Fibroblast of lung (primary cell): ENCODE measurements at regions not wholly inside any gene's neighbourhood (a gene's known extent, or its start where the extent isn't known, plus 50 kb on each side); places are given as distances from the start of the nearest gene placed in this dataset.
A peak's percentile ranks its signal among the peaks of the same experiment; 100 is the strongest.

Source experiments
- DNase-seq, 2 donors: peaks; one replicate each; pipeline versions ENCODE4 v3.0.0 to v3.0.0-alpha.2; 2010; ENCODE audit warnings: low read depth in 2 of 2
- H2AFZ ChIP-seq: 2 replicates; pipeline ENCODE4 v1.5.1; 2012; ENCODE audit warnings: low read length, control low read depth, inconsistent platforms
- H3K27ac ChIP-seq: 2 replicates; pipeline ENCODE4 v1.5.1; 2011; ENCODE audit warnings: low read length, control low read depth; ENCODE audit not compliant: insufficient read depth
- H3K27me3 ChIP-seq: 2 replicates; pipeline ENCODE4 v1.5.1; 2011; ENCODE audit warnings: mild to moderate bottlenecking, low read length; ENCODE audit not compliant: control insufficient read depth, insufficient read depth
- H3K36me3 ChIP-seq: 2 replicates; pipeline ENCODE4 v1.5.1; 2011; ENCODE audit warnings: low read length; ENCODE audit not compliant: control insufficient read depth, insufficient read depth
- H3K4me1 ChIP-seq: 2 replicates; pipeline ENCODE4 v1.5.1; 2011; ENCODE audit warnings: low read length; ENCODE audit not compliant: control insufficient read depth, insufficient read depth; ENCODE audit errors: extremely low read depth
- H3K4me2 ChIP-seq: 2 replicates; pipeline ENCODE4 v1.5.1; 2011; ENCODE audit warnings: low read length, control low read depth; ENCODE audit not compliant: insufficient read depth; ENCODE audit errors: extremely low read depth
- H3K4me3 ChIP-seq, 4 experiments: fragments of 200-600 bp in 1 of 4; sonication (generic) in 1 of 4; replicated peaks in 1 of 4; 2 replicates each; pipeline ENCODE4 v1.5.1; 2011 to 2016; ENCODE audit warnings: low read length in 4 of 4, low read depth in 3 of 4, mild to moderate bottlenecking in 3 of 4, control low read depth in 2 of 4, inconsistent platforms in 1 of 4, mixed read lengths in 1 of 4; ENCODE audit not compliant: insufficient read depth in 1 of 4; ENCODE audit errors: control extremely low read depth in 1 of 4
- H3K79me2 ChIP-seq: 2 replicates; pipeline ENCODE4 v1.5.1; 2012; ENCODE audit warnings: mild to moderate bottlenecking, low read length, inconsistent platforms; ENCODE audit not compliant: control insufficient read depth, insufficient read depth
- H3K9ac ChIP-seq: 2 replicates; pipeline ENCODE4 v1.5.1; 2011; ENCODE audit warnings: mild to moderate bottlenecking, low read length, control low read depth; ENCODE audit not compliant: insufficient read depth
- H3K9me3 ChIP-seq: 2 replicates; pipeline ENCODE4 v1.5.1; 2012; ENCODE audit warnings: low read depth, low read length; ENCODE audit not compliant: control insufficient read depth, insufficient read depth
- H4K20me1 ChIP-seq: 2 replicates; pipeline ENCODE4 v1.5.1; 2011; ENCODE audit warnings: low read length; ENCODE audit not compliant: control insufficient read depth, insufficient read depth; ENCODE audit errors: extremely low read depth
- CTCF ChIP-seq, 2 donors: IDR thresholded peaks in 1 of 2; conservative IDR thresholded peaks in 1 of 2; 1 replicate in 1 of 2; 2 replicates in 1 of 2; pipeline ENCODE4 v1.5.1; 2011 to 2012; ENCODE audit warnings: low read length in 2 of 2, control low read depth in 1 of 2, inconsistent platforms in 1 of 2, low read depth in 1 of 2, mild to moderate bottlenecking in 1 of 2
- EZH2 ChIP-seq: IDR thresholded peaks from 2 replicates; pipeline ENCODE4 v1.5.1; 2012; ENCODE audit warnings: low read length, control low read depth, mild to moderate bottlenecking; ENCODE audit errors: missing control alignments

GRCh38 chr7:32179567-32179966 is 109.4 kb upstream of the PDE1C start:
- H3K9me3 ChIP-seq: no peaks in the 10 kb centered on the region
- no peaks in the 10 kb centered on the region for H3K79me2 ChIP-seq
- no peaks in the 10 kb centered on the region for H3K27me3 ChIP-seq
- TF ChIP-seq EZH2: no peak
- TF ChIP-seq CTCF (conservative IDR thresholded peaks at IDR 0.05 in 1 of 2, IDR thresholded peaks at IDR 0.05 in 1 of 2; ENCODE audit: low read depth in 1 of 2, low read length in 2 of 2): no peak
- H3K4me2 ChIP-seq: no peak overlapping the region
- no peak overlapping the region for H3K9ac ChIP-seq
- H2AFZ ChIP-seq: no peak overlapping the region
- no peaks in the 10 kb centered on the region for H4K20me1 ChIP-seq
- no peak overlapping the region for H3K27ac ChIP-seq
- no peaks in the 10 kb centered on the region for H3K4me1 ChIP-seq
- no peak overlapping the region for H3K4me3 ChIP-seq
- peak in 1 of 2 donors; percentile 71 for DNase-seq
- H3K36me3 ChIP-seq: no peaks in the 10 kb centered on the region

- H3K4me3 ChIP-seq: no peak overlapping the region
- H3K36me3 ChIP-seq: no peaks in the 10 kb centered on the region
- H4K20me1 ChIP-seq: no peaks in the 10 kb centered on the region
- no peak overlapping the region for H3K27ac ChIP-seq
- TF ChIP-seq EZH2 (no peak), CTCF (conservative IDR thresholded peaks at IDR 0.05 in 1 of 2, IDR thresholded peaks at IDR 0.05 in 1 of 2; ENCODE audit: low read depth in 1 of 2, low read length in 2 of 2) (no peak)
- H3K9me3 ChIP-seq: no peaks in the 10 kb centered on the region
- H3K9ac ChIP-seq: no peak overlapping the region
- no peak for DNase-seq
- no peaks in the 10 kb centered on the region for H3K79me2 ChIP-seq
- no peak overlapping the region for H2AFZ ChIP-seq
- no peaks in the 10 kb centered on the region for H3K27me3 ChIP-seq
- H3K4me1 ChIP-seq: no peaks in the 10 kb centered on the region
- H3K4me2 ChIP-seq: no peak overlapping the region
Observed at GRCh38 chr7:32178677-32179366, 108.6 kb upstream of the PDE1C start.

GRCh38 chr7:32177232-32177631 is 107.0 kb upstream of the PDE1C start:
- no peak overlapping the region for H3K4me3 ChIP-seq
- H3K27ac ChIP-seq: no peak overlapping the region
- H3K4me1 ChIP-seq: no peaks in the 10 kb centered on the region
- H3K79me2 ChIP-seq: no peaks in the 10 kb centered on the region
- no peak overlapping the region for H2AFZ ChIP-seq
- no peak overlapping the region for H3K9ac ChIP-seq
- H3K9me3 ChIP-seq: no peaks in the 10 kb centered on the region
- no peak overlapping the region for H3K4me2 ChIP-seq
- TF ChIP-seq CTCF (conservative IDR thresholded peaks at IDR 0.05 in 1 of 2, IDR thresholded peaks at IDR 0.05 in 1 of 2; ENCODE audit: low read depth in 1 of 2, low read length in 2 of 2): no peak
- H4K20me1 ChIP-seq: no peaks in the 10 kb centered on the region
- DNase-seq: peak in 1 of 2 donors; percentile 8
- no peaks in the 10 kb centered on the region for H3K36me3 ChIP-seq
- H3K27me3 ChIP-seq: no peaks in the 10 kb centered on the region
